HG03139 (cell line): ENCODE measurements at regions not wholly inside any gene's neighbourhood (a gene's known extent, or its start where the extent isn't known, plus 50 kb on each side); places are given as distances from the start of the nearest gene placed in this dataset.
"Not testable (repeated sequence)": the region's sequence is repeated elsewhere in the genome, so short reads cannot be mapped to it uniquely, and the experiment has no call there.

Source experiments
- ATAC-seq: cut with Tn5 transposase; IDR thresholded peaks from one replicate; pipeline ENCODE4 v1.9.1; 2021; ENCODE audit not compliant: unreplicated experiment

DNA sequence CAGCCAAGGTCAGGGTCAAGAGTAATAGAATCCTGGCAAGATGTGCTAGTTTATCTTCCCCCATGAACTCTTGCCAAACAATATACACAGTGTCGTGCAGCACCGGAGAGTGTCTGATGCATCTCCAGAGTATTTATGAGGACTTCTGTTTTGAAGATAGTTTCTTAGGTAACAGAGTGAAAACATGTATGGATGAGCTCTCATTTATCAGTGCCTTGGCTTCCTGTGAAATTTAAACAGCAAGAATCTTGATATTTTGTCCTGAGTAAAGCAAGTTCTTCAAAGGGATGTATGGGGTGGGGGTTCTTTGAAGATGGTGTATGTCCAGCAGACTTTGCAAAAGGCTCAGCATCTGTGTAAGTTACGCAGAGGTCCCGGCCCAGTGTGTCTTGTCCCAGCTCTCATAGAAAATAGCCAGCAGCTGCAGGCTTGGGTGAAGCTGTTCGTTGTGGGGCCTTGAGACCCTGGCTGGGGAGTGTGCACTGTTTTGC lies 361.0 kb upstream of the NT5C1B start:
- ATAC-seq: no peak

- no peak for ATAC-seq
Measured at GRCh38 chr2:18949871-18950270, 360.5 kb upstream of the NT5C1B start.

GRCh38 chr2:18940184-18940583 lies 350.8 kb upstream of the NT5C1B start:
- peak; percentile 86 for ATAC-seq

- not testable (repeated sequence) for ATAC-seq
Measured at GRCh38 chr2:18939740-18940139, 350.4 kb upstream of the NT5C1B start.

GRCh38 chr2:18934886-18935285 lies 345.5 kb upstream of the NT5C1B start:
- ATAC-seq: no peak

DNA sequence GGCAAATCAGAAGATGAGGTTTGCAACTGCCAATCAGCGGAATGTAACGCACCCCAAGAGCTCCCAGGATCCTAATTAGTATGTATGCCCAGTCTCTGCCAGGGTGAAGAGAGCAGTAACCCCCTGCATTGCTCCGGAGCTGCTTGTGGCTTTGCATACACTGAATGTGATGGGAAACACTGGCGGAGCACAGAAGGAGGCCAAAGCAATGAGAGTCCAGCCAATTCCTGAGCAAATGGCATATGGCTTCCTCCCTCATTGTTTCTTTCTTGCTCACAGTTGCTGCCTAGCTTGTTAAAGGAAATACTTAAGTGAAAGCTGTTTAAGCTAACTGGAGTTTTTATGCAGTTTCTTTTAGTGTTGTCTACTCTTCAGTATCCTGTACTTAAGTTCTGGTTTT lies 343.5 kb upstream of the NT5C1B start:
- no peak for ATAC-seq

GRCh38 chr2:18930971-18931370 lies 341.6 kb upstream of the NT5C1B start:
- no peak for ATAC-seq

DNA sequence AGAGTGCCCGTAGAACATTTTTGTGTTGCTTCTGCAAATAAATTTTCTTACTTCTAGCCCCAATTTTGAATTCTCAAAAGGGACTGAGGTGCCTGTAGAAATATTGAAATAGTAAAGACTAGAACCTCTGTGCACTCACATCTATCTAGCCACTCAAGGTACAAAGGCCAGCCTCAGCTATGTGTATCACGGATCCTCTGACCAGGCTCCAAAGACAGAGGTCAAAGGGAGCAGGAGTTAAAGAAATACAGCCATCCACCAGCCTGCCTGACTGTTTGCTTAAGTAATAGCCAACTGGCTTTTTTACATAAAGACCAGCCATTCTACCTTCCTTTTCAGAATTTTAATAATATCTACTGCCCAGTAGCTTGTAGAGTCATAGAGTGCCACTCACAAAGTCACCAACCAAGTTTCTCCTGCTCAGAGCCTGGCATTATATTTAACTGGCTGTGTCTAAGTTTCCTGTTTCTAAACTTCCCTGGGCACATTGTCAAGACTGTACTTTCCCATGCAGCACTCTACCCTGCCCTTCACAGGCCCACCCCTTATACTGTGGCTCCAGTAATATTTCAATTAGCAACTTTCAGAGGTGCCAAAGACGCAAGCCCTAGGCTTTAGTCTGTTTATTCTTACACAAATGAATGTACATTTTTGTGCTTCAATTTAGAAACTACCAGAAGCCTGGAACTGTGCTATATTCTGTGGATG lies 338.3 kb upstream of the NT5C1B start:
- ATAC-seq: no peak

- no peak for ATAC-seq
Measured at GRCh38 chr2:18926631-18927524, 337.5 kb upstream of the NT5C1B start.

GRCh38 chr2:18925296-18925695 lies 335.9 kb upstream of the NT5C1B start:
- ATAC-seq: no peak

- no peak for ATAC-seq
Measured at GRCh38 chr2:18924886-18925285, 335.5 kb upstream of the NT5C1B start.

GRCh38 chr2:18924386-18924785 lies 335.0 kb upstream of the NT5C1B start:
- no peak for ATAC-seq

- ATAC-seq: no peak
Measured at GRCh38 chr2:18922276-18922675, 332.9 kb upstream of the NT5C1B start.

DNA sequence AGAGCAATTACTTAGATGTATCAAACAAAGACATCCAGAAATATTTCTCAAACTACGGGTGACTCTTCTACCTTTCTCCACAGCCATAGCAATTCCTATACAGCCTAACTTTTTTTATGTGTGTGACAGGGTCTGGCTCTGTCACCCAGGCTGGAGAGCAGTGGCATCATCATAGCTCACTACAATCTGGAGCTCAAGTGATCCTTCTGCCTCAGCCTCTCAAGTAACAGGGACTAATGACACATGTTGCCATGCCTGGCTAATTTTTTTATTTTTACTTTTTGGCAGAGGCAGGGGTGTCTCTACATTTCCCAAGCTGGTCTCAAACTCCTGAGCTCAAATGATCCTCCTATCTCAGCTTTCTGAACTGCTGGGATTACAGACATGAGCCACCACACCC lies 328.9 kb upstream of the NT5C1B start:
- ATAC-seq: no peak

- no peak for ATAC-seq
Measured at GRCh38 chr2:18915227-18915626, 325.9 kb upstream of the NT5C1B start.

- ATAC-seq: no peak
Measured at GRCh38 chr2:18913512-18913911, 324.1 kb upstream of the NT5C1B start.

GRCh38 chr2:18912225-18912888 lies 323.0 kb upstream of the NT5C1B start:
- ATAC-seq: no peak

DNA sequence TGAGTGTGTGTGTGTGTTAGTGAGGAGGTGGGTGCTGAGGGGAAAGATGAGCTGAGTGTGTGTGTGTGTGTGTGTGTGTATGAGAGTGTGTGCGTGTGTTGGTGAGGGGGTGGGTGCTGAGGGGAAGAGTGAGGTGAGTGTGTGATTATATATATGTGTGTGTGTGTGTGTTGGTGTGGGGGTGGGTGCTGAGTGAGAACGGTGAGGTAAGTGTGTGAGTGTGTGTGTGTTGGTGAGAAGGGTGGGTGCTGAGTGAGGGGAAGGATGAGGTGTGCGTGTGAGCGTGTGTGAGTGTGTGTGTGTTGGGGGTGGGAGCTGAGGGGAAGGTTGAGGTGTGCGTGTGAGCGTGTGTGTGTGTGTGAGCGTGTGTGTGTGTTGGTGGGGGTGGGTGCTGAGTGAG lies 322.0 kb upstream of the NT5C1B start:
- no peak for ATAC-seq

DNA sequence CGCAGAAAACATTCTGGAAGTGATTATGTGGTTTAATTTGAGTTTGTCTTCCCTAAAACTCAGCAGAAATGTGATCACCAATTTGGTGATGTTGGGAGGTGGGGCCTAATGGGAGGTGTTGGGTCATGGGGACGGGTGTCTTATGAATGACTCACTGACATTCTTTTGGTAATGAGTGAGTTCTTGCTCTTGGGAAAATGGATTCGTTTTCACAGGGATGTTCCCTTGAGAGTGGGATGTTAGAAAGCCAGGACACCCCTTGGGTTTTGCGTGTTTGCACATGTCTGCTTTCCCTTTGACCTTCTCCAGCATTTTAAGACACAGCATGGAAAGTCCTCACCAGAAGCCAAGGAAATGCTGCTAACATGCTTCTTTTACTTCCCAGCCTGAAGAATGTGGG lies 321.5 kb upstream of the NT5C1B start:
- ATAC-seq: no peak

GRCh38 chr2:18907937-18908336 lies 318.6 kb upstream of the NT5C1B start:
- ATAC-seq: no peak

- no peak for ATAC-seq
Measured at GRCh38 chr2:18907508-18907907, 318.1 kb upstream of the NT5C1B start.

DNA sequence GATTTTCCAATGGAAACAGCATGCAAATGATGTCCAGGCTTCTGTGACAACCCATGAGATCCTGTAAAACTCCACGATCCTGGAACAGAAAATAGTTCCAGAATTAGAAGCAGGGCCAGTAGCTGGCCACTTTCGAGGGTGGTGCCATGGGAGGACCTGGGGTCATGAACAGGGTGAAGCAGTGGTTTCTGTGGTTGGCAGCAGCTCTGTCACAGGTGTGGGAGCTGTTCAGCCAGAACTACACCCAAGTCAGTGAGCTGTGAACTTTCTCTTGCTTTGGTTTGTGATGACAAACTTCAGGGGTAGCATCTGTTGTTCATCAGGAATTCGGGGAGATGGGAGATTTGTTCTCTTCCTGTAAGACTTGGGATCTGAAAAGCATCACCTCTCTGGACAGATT lies 314.4 kb upstream of the NT5C1B start:
- peak; percentile 92 for ATAC-seq
